SK-N-MC (cell line): ENCODE measurements at regions not wholly inside any gene's neighbourhood (a gene's known extent, or its start where the extent isn't known, plus 50 kb on each side); places are given as distances from the start of the nearest gene placed in this dataset.

ENCODE experiments used
- DNase-seq: peaks from one replicate; pipeline ENCODE4 v3.0.0-alpha.2; 2011; ENCODE audit warnings: low read depth, low spot score
- H3K27ac ChIP-seq: fragments of 200-600 bp; sonication (generic); 2 replicates; pipeline ENCODE4 v1.5.1; 2016; ENCODE audit warnings: mixed run types
- H3K36me3 ChIP-seq: fragments of 200-600 bp; sonication (generic); 2 replicates; pipeline ENCODE4 v1.6.1; 2017; ENCODE audit warnings: antibody characterized with exemption, low read length, mixed read lengths; ENCODE audit not compliant: insufficient read depth
- H3K4me3 ChIP-seq: fragments of 200-600 bp; sonication (generic); 2 replicates; pipeline ENCODE4 v1.5.1; 2016
- H3K9ac ChIP-seq: fragments of 200-600 bp; sonication (generic); 2 replicates; pipeline ENCODE4 v1.8.0; 2017; ENCODE audit warnings: mixed run types, mixed read lengths; ENCODE audit not compliant: insufficient read length
- H3K9me3 ChIP-seq: fragments of 200-600 bp; sonication (generic); 2 replicates; pipeline ENCODE4 v1.6.1; 2017; ENCODE audit warnings: low read depth, mild to moderate bottlenecking, antibody characterized with exemption, low read length, moderate library complexity, mixed read lengths
- EZH2 ChIP-seq: fragments of 200-600 bp; sonication (generic); IDR thresholded peaks from one replicate; pipeline ENCODE4 v1.6.1; 2017; ENCODE audit warnings: antibody characterized with exemption
- FOXP2 ChIP-seq: optimal IDR thresholded peaks from 2 replicates; pipeline ENCODE3; 2011; ENCODE audit warnings: mild to moderate bottlenecking, moderate library complexity; ENCODE audit not compliant: insufficient read depth; ENCODE audit errors: extremely low read length, control extremely low read depth
- POLR2AphosphoS5 ChIP-seq: IDR thresholded peaks from 2 replicates; pipeline ENCODE4 v1.6.1; 2012; ENCODE audit warnings: mild to moderate bottlenecking, low read depth, low read length, borderline replicate concordance

- no peak for TF ChIP-seq EZH2
- TF ChIP-seq POLR2AphosphoS5, result no peak
- no peak for TF ChIP-seq FOXP2
- Histone ChIP-seq H3K9me3 (no peaks in the 10 kb centered on the region), H3K9ac (no peak overlapping the region), H3K36me3 (no peaks in the 10 kb centered on the region), H3K4me3 (no peak overlapping the region), H3K27ac (no peak overlapping the region)
- DNase-seq, result no peak
Observed at GRCh38 chr13:79682164-79682563, 201.2 kb downstream of the NDFIP2 start.

DNA sequence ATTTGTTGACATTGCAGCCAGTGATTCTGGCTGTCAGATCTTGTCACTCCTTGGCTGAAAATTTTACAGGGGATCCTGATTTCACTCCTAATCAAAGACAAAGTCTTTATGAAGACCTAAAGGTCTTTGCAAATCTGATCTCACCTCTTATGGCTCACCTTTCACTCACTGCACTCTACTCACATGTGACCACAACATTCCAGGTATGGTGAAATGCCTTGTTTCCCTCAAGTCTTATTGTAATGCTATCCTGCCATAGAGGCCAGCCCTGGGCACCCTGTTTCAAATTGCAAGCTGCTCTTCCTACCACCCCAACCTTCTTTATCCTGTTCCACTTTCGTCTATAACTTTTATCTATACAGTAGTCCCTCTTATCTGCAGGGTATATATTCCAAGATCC, 200.1 kb downstream of the NDFIP2 start:
- H3K36me3 ChIP-seq, result no peaks in the 10 kb centered on the region

DNA sequence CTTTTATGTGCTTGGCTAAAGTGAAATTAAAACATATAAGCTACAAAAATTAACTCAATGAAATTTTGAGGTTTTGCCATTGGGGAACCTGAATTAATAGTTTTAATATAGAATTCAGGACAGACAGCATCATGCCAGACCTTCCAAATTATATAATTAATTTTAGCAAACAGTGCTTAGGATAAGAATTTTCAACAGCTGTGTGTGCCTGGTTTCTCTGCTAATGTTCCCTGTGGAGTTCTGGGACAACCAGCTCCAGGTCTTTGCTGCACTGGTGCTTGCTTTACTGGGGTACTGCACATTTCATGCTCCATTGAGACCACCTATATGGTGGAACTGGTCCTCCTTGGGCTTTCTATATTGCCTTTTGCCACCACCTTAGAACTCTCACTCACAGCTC, 199.5 kb downstream of the NDFIP2 start:
- H3K9ac ChIP-seq, result no peak overlapping the region
- no peaks in the 10 kb centered on the region for H3K9me3 ChIP-seq
- no peak overlapping the region for H3K27ac ChIP-seq
- no peak for TF ChIP-seq POLR2AphosphoS5
- no peak for TF ChIP-seq EZH2
- TF ChIP-seq FOXP2, result no peak
- H3K36me3 ChIP-seq, result no peaks in the 10 kb centered on the region
- H3K4me3 ChIP-seq, result no peak overlapping the region
- no peak for DNase-seq

More for the DNA sequence above, 200.1 kb downstream of the NDFIP2 start:
- H3K27ac ChIP-seq, result no peak overlapping the region
- no peak overlapping the region for H3K4me3 ChIP-seq
- H3K9me3 ChIP-seq, result no peaks in the 10 kb centered on the region
- TF ChIP-seq EZH2, result no peak
- no peak for TF ChIP-seq FOXP2
- no peak for TF ChIP-seq POLR2AphosphoS5
- DNase-seq, result no peak
- no peak overlapping the region for H3K9ac ChIP-seq

DNA sequence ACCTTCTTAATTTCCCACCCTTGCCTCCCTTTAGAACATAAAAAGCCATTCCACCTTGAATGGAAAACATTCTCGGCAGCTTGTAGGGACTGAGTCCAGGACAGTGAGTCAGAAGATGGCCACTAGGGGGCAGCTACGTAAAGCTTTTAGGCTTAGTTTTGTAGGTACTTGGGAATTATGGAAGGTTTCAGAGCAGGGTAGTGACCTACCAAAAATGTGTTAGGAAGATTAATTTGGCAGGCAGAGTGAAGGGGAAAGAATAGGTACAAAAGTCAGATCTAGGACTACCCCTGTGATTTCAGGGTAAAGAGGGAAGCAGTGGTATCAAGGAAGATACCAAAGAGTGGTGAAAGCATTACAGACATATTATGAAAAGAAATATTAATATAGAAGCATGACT, 198.4 kb downstream of the NDFIP2 start:
- no peak for TF ChIP-seq EZH2
- no peak overlapping the region for H3K4me3 ChIP-seq
- no peaks in the 10 kb centered on the region for H3K36me3 ChIP-seq
- DNase-seq, result peak; percentile 60
- H3K9me3 ChIP-seq, result no peaks in the 10 kb centered on the region
- no peak overlapping the region for H3K9ac ChIP-seq
- H3K27ac ChIP-seq, result no peak overlapping the region

- Histone ChIP-seq H3K4me3 (no peak overlapping the region), H3K9me3 (no peaks in the 10 kb centered on the region), H3K36me3 (no peaks in the 10 kb centered on the region), H3K9ac (no peak overlapping the region), H3K27ac (no peak overlapping the region)
- TF ChIP-seq FOXP2 (no peak), POLR2AphosphoS5 (no peak), EZH2 (no peak)
- DNase-seq, result no peak
Observed at GRCh38 chr13:79678100-79678499, 197.1 kb downstream of the NDFIP2 start.

GRCh38 chr13:79675931-79676660, 195.1 kb downstream of the NDFIP2 start:
- no peaks in the 10 kb centered on the region for H3K36me3 ChIP-seq
- H3K9ac ChIP-seq, result no peak overlapping the region
- H3K9me3 ChIP-seq, result no peaks in the 10 kb centered on the region
- H3K4me3 ChIP-seq, result no peak overlapping the region
- TF ChIP-seq EZH2 (no peak), POLR2AphosphoS5 (no peak), FOXP2 (no peak)
- no peak for DNase-seq
- H3K27ac ChIP-seq, result no peak overlapping the region

DNA sequence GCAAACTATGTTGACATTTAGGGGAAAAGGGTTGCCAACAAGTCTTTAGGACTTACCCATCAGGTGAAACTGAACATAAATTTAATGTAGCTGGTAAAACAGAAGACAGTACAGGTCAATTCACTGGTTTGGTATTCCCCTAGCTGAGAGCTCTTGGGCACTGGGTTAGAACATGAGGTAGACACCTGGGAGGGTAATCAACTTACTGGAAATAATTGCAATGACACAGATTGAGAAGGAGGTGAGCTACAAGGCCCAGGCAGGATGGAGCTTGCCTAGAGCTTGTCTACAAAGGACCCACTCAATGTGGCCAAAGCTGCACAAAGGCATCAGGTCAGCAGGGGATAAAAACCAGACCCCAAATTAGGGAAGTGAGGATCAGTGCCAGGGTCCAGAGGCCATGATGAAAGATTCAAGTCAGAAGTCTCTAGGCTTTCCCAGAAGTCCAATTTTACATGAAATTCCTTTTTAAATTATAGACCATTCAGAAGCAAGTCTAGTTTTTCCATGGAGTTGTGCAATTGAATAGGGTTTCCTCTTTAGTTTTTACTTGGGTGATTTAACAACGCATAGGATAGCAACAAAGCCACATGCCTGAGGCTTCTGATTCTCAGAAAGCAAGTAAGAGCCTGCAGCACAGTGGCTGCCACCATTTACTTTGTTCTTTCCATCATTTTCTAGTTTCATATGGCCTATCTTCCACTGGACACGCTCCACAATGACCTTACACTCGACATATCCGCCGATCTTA, 194.0 kb downstream of the NDFIP2 start:
- Histone ChIP-seq H3K9ac (no peak overlapping the region), H3K27ac (no peak overlapping the region), H3K36me3 (no peaks in the 10 kb centered on the region), H3K4me3 (no peak overlapping the region), H3K9me3 (no peaks in the 10 kb centered on the region)
- TF ChIP-seq FOXP2 (no peak), POLR2AphosphoS5 (no peak), EZH2 (no peak)
- DNase-seq, result peak; percentile 8

DNA sequence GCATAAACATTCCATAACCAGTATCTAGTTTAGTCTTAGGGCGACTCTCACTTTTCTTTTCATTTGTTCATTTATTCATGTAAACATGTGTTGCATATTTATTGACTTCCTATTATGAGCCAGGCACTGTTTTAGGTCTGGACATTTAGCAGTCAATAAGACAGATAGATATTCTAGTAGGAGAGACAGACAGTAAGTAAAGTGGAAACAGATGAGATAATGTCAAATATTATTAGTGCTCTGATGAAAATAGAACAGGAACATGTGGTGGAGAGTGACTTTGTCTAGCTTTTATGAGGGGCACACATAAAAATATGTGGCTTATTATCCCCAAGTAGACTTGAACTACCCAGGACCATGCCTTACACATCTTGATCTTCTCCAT, 193.0 kb downstream of the NDFIP2 start:
- Histone ChIP-seq H3K4me3 (no peak overlapping the region), H3K27ac (no peak overlapping the region), H3K9ac (no peak overlapping the region), H3K9me3 (no peaks in the 10 kb centered on the region), H3K36me3 (no peaks in the 10 kb centered on the region)
- TF ChIP-seq EZH2 (no peak), POLR2AphosphoS5 (no peak), FOXP2 (no peak)
- no peak for DNase-seq
